ENCODE measurements at regions not wholly inside any gene's neighbourhood (a gene's known extent, or its start where the extent isn't known, plus 50 kb on each side); places are given as distances from the start of the nearest gene placed in this dataset.
"Not testable (repeated sequence)": the region's sequence is repeated elsewhere in the genome, so short reads cannot be mapped to it uniquely, and the experiment has no call there.

- peak in 1 of 4 experiments; percentile 5 for DNase-seq (ENCODE audit: low read depth in 4 of 4, low spot score in 1 of 4)
These were observed 185.8 kb upstream of the CFAP20DC start for GRCh38 chr3:59235634-59236012.

- DNase-seq (ENCODE audit: low read depth in 4 of 4, low spot score in 1 of 4): no peak
These were observed 185.2 kb upstream of the CFAP20DC start for GRCh38 chr3:59234884-59235633.

GRCh38 chr3:59230379-59230778 lies 180.6 kb upstream of the CFAP20DC start:
- not testable (repeated sequence) for DNase-seq (ENCODE audit: low read depth in 4 of 4, low spot score in 1 of 4)

GRCh38 chr3:59213860-59214259 lies 164.0 kb upstream of the CFAP20DC start:
- no peak for DNase-seq (ENCODE audit: low read depth in 4 of 4, low spot score in 1 of 4)

GRCh38 chr3:59212128-59212779 lies 162.4 kb upstream of the CFAP20DC start:
- no peak for DNase-seq (ENCODE audit: low read depth in 4 of 4, low spot score in 1 of 4)

GRCh38 chr3:59210260-59210659 lies 160.4 kb upstream of the CFAP20DC start:
- DNase-seq (ENCODE audit: low read depth in 4 of 4, low spot score in 1 of 4): no peak

- DNase-seq (ENCODE audit: low read depth in 4 of 4, low spot score in 1 of 4): no peak
These were observed 142.6 kb upstream of the CFAP20DC start for GRCh38 chr3:59192473-59192872.

GRCh38 chr3:59191651-59192050 lies 141.8 kb upstream of the CFAP20DC start:
- DNase-seq (ENCODE audit: low read depth in 4 of 4, low spot score in 1 of 4): no peak

GRCh38 chr3:59189939-59190338 lies 140.1 kb upstream of the CFAP20DC start:
- no peak for DNase-seq (ENCODE audit: low read depth in 4 of 4, low spot score in 1 of 4)

- DNase-seq (ENCODE audit: low read depth in 4 of 4, low spot score in 1 of 4): no peak
These were observed 139.7 kb upstream of the CFAP20DC start for GRCh38 chr3:59189526-59189925.

GRCh38 chr3:59186725-59187124 lies 136.9 kb upstream of the CFAP20DC start:
- no peak for DNase-seq (ENCODE audit: low read depth in 4 of 4, low spot score in 1 of 4)

GRCh38 chr3:59185591-59186369 lies 136.0 kb upstream of the CFAP20DC start:
- no peak for DNase-seq (ENCODE audit: low read depth in 4 of 4, low spot score in 1 of 4)

GRCh38 chr3:59180006-59180405 lies 130.2 kb upstream of the CFAP20DC start:
- DNase-seq (ENCODE audit: low read depth in 4 of 4, low spot score in 1 of 4): no peak

GRCh38 chr3:59178698-59179097 lies 128.9 kb upstream of the CFAP20DC start:
- DNase-seq (ENCODE audit: low read depth in 4 of 4, low spot score in 1 of 4): no peak

GRCh38 chr3:59171491-59171890 lies 121.7 kb upstream of the CFAP20DC start:
- no peak for DNase-seq (ENCODE audit: low read depth in 4 of 4, low spot score in 1 of 4)

- DNase-seq (ENCODE audit: low read depth in 4 of 4, low spot score in 1 of 4): not testable (repeated sequence)
These were observed 120.3 kb upstream of the CFAP20DC start for GRCh38 chr3:59170166-59170565.

- no peak for DNase-seq (ENCODE audit: low read depth in 4 of 4, low spot score in 1 of 4)
These were observed 117.9 kb upstream of the CFAP20DC start for GRCh38 chr3:59167756-59168155.

- no peak for DNase-seq (ENCODE audit: low read depth in 4 of 4, low spot score in 1 of 4)
These were observed 114.1 kb upstream of the CFAP20DC start for GRCh38 chr3:59163953-59164352.

- no peak for DNase-seq (ENCODE audit: low read depth in 4 of 4, low spot score in 1 of 4)
These were observed 111.2 kb upstream of the CFAP20DC start for GRCh38 chr3:59161048-59161447.

- DNase-seq (ENCODE audit: low read depth in 4 of 4, low spot score in 1 of 4): no peak
These were observed 110.4 kb upstream of the CFAP20DC start for GRCh38 chr3:59160133-59160746.

GRCh38 chr3:59153648-59154047 lies 103.8 kb upstream of the CFAP20DC start:
- DNase-seq (ENCODE audit: low read depth in 4 of 4, low spot score in 1 of 4): no peak

- DNase-seq (ENCODE audit: low read depth in 4 of 4, low spot score in 1 of 4): no peak
These were observed 103.1 kb upstream of the CFAP20DC start for GRCh38 chr3:59152943-59153342.
